IPS DF 6.9 (cell line): ENCODE measurements at regions not wholly inside any gene's neighbourhood (a gene's known extent, or its start where the extent isn't known, plus 50 kb on each side); places are given as distances from the start of the nearest gene placed in this dataset.

Source experiments
- DNase-seq: peaks from one replicate; pipeline ENCODE4 v3.0.0-alpha.2; 2013; ENCODE audit warnings: low read depth, low spot score
- H3K27ac ChIP-seq: one replicate; pipeline ENCODE4 v1.5.1; 2013; ENCODE audit warnings: low read length, control low read depth
- H3K27me3 ChIP-seq: 2 replicates; pipeline ENCODE4 v1.6.1; 2013; ENCODE audit warnings: mild to moderate bottlenecking, low read length; ENCODE audit not compliant: control insufficient read depth, insufficient read depth
- H3K36me3 ChIP-seq: 2 replicates; pipeline ENCODE4 v1.6.1; 2013; ENCODE audit warnings: low read length; ENCODE audit not compliant: control insufficient read depth, insufficient read depth
- H3K4me1 ChIP-seq: 2 replicates; pipeline ENCODE4 v1.6.1; 2013; ENCODE audit warnings: low read length; ENCODE audit not compliant: control insufficient read depth, insufficient read depth
- H3K4me3 ChIP-seq: 2 replicates; pipeline ENCODE4 v1.5.1; 2013; ENCODE audit warnings: mild to moderate bottlenecking, low read length
- H3K9me3 ChIP-seq: 2 replicates; pipeline ENCODE4 v1.6.1; 2013; ENCODE audit warnings: low read length, inconsistent platforms; ENCODE audit not compliant: control insufficient read depth, insufficient read depth
- WGBS: extraction: QIAGEN DNeasy Blood & Tissue Kit; methylation state at CpG from one replicate; pipeline ENCODE4 v1.1.7; 2013; ENCODE audit warnings: mixed read lengths, missing lambda C conversion rate; ENCODE audit not compliant: insufficient read length, insufficient coverage; 5-methylcytosine and 5-hydroxymethylcytosine counted together

DNA sequence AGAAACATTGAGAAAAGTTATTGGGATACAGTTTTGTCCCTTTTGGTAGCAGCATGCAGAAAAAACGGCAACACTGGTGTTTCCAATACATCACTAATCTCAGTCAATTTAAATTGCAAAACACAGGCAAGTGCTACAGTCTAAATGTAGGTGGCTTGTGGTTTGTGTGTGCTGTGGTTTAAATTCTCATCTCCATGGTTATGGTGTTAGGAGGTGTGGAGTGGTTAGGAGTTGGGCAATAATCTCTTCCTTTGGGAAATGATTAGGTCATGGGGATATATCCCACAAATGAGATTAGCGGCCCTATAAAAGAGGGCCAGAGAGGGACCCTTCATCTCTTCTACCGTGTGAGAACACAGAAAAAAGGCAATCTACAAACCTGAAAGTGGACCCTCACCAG is 1344.3 kb downstream of the ADGRL3 start:
- Histone ChIP-seq H3K27me3 (no peaks in the 10 kb centered on the region), H3K4me3 (no peak overlapping the region), H3K36me3 (no peaks in the 10 kb centered on the region), H3K9me3 (no peaks in the 10 kb centered on the region), H3K27ac (no peak overlapping the region), H3K4me1 (no peaks in the 10 kb centered on the region)
- WGBS = no CpG with 5 or more reads among the region's 3 CpGs
- DNase-seq = no peak

DNA sequence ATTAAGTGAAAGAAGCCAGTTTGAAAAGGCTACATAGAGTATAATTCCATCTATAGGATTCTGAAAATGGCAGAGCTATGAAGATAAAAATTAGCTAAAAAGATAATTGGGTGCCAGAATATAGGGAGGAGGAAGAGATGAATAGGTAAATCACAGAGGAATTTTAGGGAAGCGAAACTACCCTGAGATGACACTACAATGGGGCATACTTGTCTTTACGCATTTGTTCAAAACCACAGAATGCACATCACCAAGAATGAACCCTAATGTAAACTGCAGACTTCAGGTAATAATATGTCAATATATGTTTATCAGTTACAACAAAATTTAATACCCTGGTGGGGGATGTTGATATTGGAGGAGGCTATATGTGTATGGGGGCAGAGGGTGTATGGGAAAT is 1342.9 kb downstream of the ADGRL3 start:
- Histone ChIP-seq H3K9me3 (no peaks in the 10 kb centered on the region), H3K4me3 (no peak overlapping the region), H3K4me1 (no peaks in the 10 kb centered on the region), H3K27me3 (no peaks in the 10 kb centered on the region), H3K27ac (no peak overlapping the region), H3K36me3 (no peaks in the 10 kb centered on the region)
- DNase-seq = no peak
- no CpG with 5 or more reads among the region's 2 CpGs for WGBS

DNA sequence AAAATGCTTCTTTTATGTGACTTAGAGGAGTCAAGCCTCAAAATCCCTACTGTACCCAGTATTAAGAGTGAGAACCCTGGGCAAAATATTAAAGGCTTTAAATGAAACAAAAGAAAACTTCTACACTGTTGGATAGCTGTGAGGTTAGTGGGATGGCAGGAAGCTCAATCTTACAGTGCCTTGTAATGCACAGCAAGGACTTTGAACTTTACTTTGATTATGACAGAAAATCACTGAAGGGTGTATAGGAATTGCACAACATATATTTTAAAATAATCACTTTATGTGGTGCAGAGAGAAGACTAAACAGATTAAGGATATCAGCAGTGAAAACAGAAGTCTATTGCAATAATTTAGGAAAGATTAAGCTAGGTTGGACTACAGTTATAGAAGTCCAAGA is 1333.4 kb downstream of the ADGRL3 start:
- H3K27ac ChIP-seq = no peak overlapping the region
- no peaks in the 10 kb centered on the region for H3K27me3 ChIP-seq
- H3K4me3 ChIP-seq = no peak overlapping the region
- peaks cover 2% of the 10 kb centered on the region; the same call in 1 of the 2 replicates for H3K4me1 ChIP-seq
- H3K36me3 ChIP-seq = no peaks in the 10 kb centered on the region
- DNase-seq = no peak
- H3K9me3 ChIP-seq = no peaks in the 10 kb centered on the region

DNA sequence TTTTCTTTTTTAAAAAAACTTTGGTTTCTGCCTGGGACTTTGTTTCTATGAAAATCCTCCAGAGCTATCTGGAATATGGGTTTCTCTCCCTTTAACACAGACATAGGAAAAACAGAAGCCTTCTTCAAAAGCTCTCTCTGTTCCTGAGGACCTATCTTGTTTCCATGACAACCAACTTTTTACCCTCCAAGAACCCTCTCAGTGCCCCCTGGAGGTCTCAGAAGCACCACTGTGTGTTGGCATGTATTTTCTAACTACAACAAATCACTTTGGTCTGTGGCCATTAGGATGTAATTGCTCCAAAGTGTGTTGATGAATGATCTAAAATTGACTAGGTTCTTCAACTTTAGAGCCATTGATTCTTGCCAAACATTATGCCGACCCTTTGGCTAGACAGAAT is 1331.6 kb downstream of the ADGRL3 start:
- peaks cover 2% of the 10 kb centered on the region; the same call in 1 of the 2 replicates for H3K4me1 ChIP-seq
- DNase-seq = peak; percentile 18
- no peaks in the 10 kb centered on the region for H3K9me3 ChIP-seq
- no peak overlapping the region for H3K4me3 ChIP-seq
- no peaks in the 10 kb centered on the region for H3K27me3 ChIP-seq
- no peak overlapping the region for H3K27ac ChIP-seq
- no peaks in the 10 kb centered on the region for H3K36me3 ChIP-seq
- WGBS = no CpG with 5 or more reads among the region's 1 CpG

DNA sequence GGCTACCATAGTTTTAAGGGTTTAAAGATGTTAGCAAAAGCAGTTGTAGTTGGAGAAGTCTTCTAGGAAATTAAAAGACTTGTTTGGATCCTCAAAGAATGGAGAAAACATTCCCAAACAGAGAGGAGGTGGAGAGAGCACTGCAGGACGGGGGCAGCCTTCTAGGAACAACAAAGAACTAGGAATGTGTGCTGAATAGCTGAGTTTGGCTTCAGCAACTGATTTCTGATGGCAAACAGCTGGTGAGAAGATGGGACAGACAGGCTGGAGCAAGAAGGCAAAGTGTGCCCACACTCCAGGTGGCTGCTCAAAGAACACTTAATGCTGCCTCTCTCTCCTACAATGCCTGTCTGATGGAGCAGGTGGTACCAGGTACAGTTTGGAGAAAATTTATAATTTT is 1331.1 kb downstream of the ADGRL3 start:
- DNase-seq = peak; percentile 13
- Histone ChIP-seq H3K4me3 (no peak overlapping the region), H3K9me3 (no peaks in the 10 kb centered on the region), H3K36me3 (no peaks in the 10 kb centered on the region), H3K4me1 (peaks cover 2% of the 10 kb centered on the region; the same call in 1 of the 2 replicates), H3K27ac (no peak overlapping the region), H3K27me3 (no peaks in the 10 kb centered on the region)
- no CpG with 5 or more reads among the region's 1 CpG for WGBS

DNA sequence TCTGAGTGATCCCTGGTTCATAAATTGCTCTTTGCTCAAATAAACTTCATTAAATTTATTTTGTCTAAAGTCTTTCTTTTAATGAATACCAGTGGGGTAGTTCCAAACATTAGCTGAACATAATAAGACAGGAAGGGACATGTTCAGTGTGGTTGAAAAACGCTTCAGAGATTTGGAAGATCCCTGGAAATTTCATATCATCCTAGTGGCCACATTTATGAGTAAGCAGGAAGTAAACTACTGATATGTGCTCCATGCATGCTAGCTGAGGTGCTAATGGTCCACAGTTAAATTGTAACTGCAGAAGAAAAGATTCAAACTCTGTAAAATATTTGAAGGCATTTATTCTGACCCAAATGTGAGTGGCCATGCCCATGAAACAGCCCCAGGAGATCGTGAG is 1328.7 kb downstream of the ADGRL3 start:
- no peaks in the 10 kb centered on the region for H3K36me3 ChIP-seq
- H3K27ac ChIP-seq = no peak overlapping the region
- H3K27me3 ChIP-seq = no peaks in the 10 kb centered on the region
- WGBS = no CpG with 5 or more reads among the region's 2 CpGs
- H3K4me1 ChIP-seq = peaks cover 2% of the 10 kb centered on the region; the same call in 1 of the 2 replicates
- no peak overlapping the region for H3K4me3 ChIP-seq
- no peak for DNase-seq
- no peaks in the 10 kb centered on the region for H3K9me3 ChIP-seq

DNA sequence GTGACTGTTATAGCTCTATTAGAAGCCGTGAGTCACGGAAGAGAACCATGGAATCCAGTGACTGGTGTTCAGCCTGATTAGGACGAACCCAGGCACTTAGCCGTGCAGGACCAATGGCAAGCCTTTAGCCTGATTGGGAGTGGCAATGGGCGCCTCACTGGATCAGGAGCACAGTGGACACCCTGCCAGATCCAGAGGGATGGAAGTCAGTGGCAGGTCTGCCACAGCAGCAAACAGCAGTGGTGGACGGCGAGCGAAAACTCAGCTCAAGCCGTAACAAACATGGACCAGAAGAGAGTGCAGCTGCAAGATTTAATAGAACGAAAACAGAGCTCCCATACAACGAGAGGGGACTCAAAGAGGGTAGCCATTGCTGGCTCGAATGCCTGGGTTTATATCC is 1326.5 kb downstream of the ADGRL3 start:
- Histone ChIP-seq H3K4me1 (peaks cover 2% of the 10 kb centered on the region; the same call in 1 of the 2 replicates), H3K27me3 (no peaks in the 10 kb centered on the region), H3K36me3 (no peaks in the 10 kb centered on the region), H3K9me3 (no peaks in the 10 kb centered on the region), H3K4me3 (no peak overlapping the region), H3K27ac (no peak overlapping the region)
- no CpG with 5 or more reads among the region's 12 CpGs for WGBS
- no peak for DNase-seq

DNA sequence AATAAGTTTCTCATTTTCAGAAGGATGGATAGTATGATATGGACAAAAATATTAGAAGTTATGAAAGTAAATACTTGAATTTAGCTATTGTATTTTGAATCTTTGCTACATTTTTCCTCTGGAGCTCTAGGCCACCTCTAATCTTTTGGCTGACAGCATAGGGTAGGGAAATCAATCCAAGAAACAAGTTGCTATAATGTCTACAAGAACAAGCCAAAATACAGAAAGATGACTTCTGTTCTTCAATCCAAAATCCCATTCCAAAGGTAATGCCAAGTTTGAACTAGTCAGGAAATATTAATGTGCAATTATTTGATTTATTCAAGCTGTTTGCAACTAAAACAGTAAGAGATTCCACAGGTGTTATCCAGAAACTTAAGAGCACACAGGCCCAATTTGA is 1323.1 kb downstream of the ADGRL3 start:
- no peak overlapping the region for H3K27ac ChIP-seq
- H3K27me3 ChIP-seq = no peaks in the 10 kb centered on the region
- no peaks in the 10 kb centered on the region for H3K4me1 ChIP-seq
- no peak overlapping the region for H3K4me3 ChIP-seq
- DNase-seq = no peak
- no peaks in the 10 kb centered on the region for H3K36me3 ChIP-seq
- H3K9me3 ChIP-seq = no peaks in the 10 kb centered on the region

DNA sequence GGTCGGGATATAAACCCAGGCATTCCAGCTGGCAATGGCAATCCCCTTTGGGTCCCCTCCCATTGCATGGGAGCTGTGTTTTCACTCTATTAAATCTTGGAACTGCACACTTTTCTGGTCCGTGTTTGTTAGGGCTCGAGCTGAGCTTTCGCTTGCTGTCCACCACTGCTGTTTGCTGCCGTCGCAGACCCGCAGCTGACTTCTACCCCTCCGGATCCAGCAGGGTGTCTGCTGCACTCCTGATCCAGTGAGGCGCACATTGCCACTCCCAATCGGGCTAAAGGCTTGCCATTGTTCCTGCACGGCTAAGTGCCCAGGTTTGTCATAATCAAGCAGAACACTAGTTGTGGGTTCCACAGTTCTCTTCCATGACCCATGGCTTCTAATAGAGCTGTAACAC is 1322.1 kb downstream of the ADGRL3 start:
- no CpG with 5 or more reads among the region's 11 CpGs for WGBS
- H3K4me1 ChIP-seq = no peaks in the 10 kb centered on the region
- no peaks in the 10 kb centered on the region for H3K36me3 ChIP-seq
- H3K27me3 ChIP-seq = no peaks in the 10 kb centered on the region
- no peak overlapping the region for H3K27ac ChIP-seq
- DNase-seq = no peak
- no peaks in the 10 kb centered on the region for H3K9me3 ChIP-seq
- H3K4me3 ChIP-seq = no peak overlapping the region

DNA sequence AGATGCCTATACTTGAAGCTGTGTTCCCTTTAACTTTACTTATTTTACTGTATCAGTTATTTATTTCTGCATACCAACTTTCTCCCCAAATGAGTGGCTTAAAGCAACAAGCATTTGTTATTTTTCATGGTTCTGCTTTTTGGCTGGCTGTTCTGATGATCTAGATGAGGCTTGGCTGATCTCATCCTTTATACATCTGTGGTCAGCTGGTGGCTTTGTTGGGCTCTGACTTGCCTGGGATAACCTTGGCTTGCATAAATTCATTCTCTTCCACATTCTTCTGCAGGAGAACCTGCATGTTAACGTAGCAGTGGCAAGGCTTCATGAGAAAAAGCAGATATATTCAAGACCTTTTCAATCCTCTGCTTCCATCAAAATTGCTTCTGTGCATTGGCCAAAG is 1317.6 kb downstream of the ADGRL3 start:
- DNase-seq = no peak
- Histone ChIP-seq H3K9me3 (no peaks in the 10 kb centered on the region), H3K4me3 (no peak overlapping the region), H3K27me3 (no peaks in the 10 kb centered on the region), H3K36me3 (no peaks in the 10 kb centered on the region), H3K4me1 (no peaks in the 10 kb centered on the region), H3K27ac (no peak overlapping the region)
- WGBS = no CpG with 5 or more reads among the region's 1 CpG

DNA sequence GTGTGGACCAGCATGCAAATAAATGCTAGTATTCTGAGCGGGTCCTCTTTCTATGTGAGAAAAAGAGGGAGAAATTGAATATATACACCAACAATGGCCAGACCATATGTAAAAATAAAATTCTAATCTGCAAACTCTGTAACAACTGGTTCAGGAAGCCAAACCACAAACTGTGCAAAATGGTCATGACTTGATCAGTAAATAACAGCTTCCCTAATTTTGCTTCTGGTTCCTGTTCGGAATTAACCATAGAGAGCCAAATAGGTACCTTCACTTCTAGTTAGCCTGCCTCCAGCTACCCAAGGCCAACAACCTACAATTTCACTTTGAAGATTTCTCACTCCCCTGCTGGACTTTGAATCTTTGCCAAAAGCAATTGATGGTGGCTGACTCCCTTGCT is 1313.2 kb downstream of the ADGRL3 start:
- no peaks in the 10 kb centered on the region for H3K36me3 ChIP-seq
- no CpG with 5 or more reads among the region's 2 CpGs for WGBS
- no peak overlapping the region for H3K27ac ChIP-seq
- no peak overlapping the region for H3K4me3 ChIP-seq
- H3K27me3 ChIP-seq = no peaks in the 10 kb centered on the region; the same call in 1 of the 2 replicates
- H3K9me3 ChIP-seq = no peaks in the 10 kb centered on the region
- DNase-seq = no peak
- H3K4me1 ChIP-seq = no peaks in the 10 kb centered on the region
